Mesenteric fat pad (tissue), 1 donor: ENCODE measurements at regions not wholly inside any gene's neighbourhood (a gene's known extent, or its start where the extent isn't known, plus 50 kb on each side); places are given as distances from the start of the nearest gene placed in this dataset.

ENCODE experiments used
- DNase-seq: peaks from one replicate; pipeline ENCODE4 v3.0.0-alpha.2; 2020; ENCODE audit warnings: low spot score
- donor health status: DM: yes; HTN: yes; CAD: no.

DNA sequence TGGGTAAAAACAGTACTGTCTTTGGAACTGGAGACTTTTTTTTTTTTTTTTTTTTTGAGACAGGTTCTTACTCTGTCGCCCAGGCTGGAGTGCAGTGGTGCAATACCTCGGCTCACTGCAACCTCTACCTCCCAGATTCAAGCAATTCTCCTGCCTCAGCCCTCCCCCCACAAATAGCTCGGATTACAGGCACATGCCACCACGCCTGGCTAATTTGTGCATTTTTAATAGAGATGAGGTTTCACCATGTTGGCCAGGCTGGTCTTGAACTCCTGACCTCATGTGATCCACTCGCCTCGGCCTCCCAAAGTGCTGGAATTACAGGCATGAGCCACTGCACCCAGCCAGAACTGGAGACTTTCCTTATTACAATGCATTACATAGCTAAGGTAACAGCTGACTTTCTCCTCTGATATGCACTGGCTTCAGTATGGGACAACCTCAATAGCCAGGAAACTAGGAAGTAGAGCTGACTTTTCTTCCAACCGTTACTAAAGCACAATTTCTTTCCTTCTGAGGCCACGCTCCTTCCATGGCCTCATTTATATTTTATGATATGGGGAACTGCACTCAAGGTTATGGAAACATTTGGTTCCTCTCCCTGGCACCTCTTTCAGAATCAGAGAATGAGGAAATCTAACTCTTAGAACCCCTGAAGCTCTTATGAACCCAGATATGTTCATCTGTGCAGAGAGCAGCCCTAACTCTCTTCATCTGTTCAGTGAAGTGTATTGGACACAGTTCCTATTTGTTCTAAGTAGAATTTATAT lies 53.5 kb upstream of the FAM9B start:
- DNase-seq: no peak

GRCh38 chrX:9088896-9089295 lies 55.0 kb upstream of the FAM9B start:
- DNase-seq: no peak

- DNase-seq: no peak
Measured at GRCh38 chrX:9090766-9091165, 56.8 kb upstream of the FAM9B start.

DNA sequence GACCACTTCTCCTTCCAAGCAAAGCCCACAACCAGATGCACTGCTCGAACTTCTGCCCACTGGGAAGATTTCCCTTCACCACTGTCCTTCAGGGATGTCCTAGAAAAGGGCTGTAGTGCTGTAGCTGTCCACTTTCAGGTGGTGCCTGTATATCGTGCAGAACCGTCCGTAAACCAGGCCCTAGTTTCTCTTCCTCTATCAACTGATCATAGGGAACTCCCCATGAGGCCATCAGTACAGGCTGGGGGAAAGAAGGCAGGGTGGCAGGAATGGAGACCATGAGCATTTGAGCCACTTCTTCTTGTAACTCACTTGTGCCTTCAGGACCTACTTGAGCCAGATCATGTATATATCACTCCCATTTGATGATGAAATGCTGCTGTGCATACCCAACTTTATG lies 57.3 kb upstream of the FAM9B start:
- DNase-seq: no peak

GRCh38 chrX:9102956-9103355 lies 69.0 kb upstream of the FAM9B start:
- DNase-seq: no peak

GRCh38 chrX:9108054-9108453 lies 74.1 kb upstream of the FAM9B start:
- no peak for DNase-seq

- no peak for DNase-seq
Measured at GRCh38 chrX:9110808-9111207, 76.9 kb upstream of the FAM9B start.

DNA sequence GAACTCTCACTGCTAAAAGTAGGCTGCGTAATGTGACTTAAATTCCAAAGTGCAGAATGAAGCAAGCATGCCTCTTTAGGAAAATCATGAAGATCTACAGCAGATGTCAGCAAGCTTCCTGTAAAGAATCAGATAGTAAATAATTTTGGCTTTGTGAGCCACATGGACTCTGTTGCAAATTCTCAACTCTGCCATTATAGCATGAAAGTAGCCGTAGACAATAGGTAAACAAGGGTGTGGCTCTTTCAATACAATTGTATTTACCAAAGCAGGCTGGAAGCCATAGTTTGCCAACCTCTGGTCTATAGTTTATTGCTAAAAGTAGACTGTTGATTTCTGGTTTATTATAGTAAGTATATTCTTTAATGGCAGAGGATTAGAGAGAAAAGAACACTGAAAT lies 80.3 kb upstream of the FAM9B start:
- DNase-seq: no peak

GRCh38 chrX:9117851-9118250 lies 83.9 kb upstream of the FAM9B start:
- DNase-seq: no peak

- DNase-seq: no peak
Measured at GRCh38 chrX:9122519-9123245, 88.8 kb upstream of the FAM9B start.

- no peak for DNase-seq
Measured at GRCh38 chrX:9127986-9128385, 94.1 kb upstream of the FAM9B start.

- no peak for DNase-seq
Measured at GRCh38 chrX:9130031-9130430, 96.1 kb upstream of the FAM9B start.

DNA sequence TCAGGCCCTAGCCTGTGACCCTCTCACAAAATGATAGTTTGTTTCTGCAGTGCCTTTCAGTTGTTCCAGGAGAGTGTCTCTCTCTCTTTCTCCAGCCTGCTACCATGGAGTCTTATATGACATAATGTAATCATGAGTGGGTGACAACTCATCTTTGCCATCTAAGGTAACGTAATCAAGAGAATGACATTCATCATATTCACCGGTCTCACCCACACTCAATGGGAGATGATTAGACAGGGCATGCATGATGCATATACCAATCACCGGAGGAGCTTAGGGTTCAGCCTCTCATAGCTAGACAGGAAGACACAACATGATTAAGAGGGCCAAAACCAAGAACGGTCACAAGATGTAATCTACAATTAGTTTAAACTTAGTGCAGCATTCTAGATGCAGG lies 97.1 kb upstream of the FAM9B start:
- no peak for DNase-seq

- no peak for DNase-seq
Measured at GRCh38 chrX:9132036-9132638, 98.2 kb upstream of the FAM9B start.

- DNase-seq: no peak
Measured at GRCh38 chrX:9133426-9133825, 99.5 kb upstream of the FAM9B start.

- no peak for DNase-seq
Measured at GRCh38 chrX:9134366-9134765, 100.4 kb upstream of the FAM9B start.

- DNase-seq: no peak
Measured at GRCh38 chrX:9135901-9136510, 102.1 kb upstream of the FAM9B start.

GRCh38 chrX:9137152-9137551 lies 103.2 kb upstream of the FAM9B start:
- no peak for DNase-seq

DNA sequence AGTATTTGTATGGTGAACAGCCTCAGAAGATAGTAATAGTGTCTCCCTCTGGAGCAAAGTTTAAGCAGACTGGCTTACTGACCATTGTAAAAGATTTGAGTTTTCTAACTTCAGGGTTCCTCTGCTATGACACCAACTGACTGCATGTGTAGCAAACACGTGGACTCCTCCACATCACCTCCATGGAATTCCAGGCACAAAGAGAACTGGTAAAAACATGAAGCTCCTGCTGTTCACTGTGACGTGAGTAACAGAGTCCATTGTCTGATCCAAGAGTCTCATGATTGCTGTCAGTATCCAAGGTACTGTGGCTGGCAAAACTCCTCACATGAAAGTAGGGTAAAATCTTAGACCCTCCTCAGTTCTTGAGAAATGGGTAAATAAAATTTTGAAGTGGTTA lies 107.6 kb upstream of the FAM9B start:
- no peak for DNase-seq

DNA sequence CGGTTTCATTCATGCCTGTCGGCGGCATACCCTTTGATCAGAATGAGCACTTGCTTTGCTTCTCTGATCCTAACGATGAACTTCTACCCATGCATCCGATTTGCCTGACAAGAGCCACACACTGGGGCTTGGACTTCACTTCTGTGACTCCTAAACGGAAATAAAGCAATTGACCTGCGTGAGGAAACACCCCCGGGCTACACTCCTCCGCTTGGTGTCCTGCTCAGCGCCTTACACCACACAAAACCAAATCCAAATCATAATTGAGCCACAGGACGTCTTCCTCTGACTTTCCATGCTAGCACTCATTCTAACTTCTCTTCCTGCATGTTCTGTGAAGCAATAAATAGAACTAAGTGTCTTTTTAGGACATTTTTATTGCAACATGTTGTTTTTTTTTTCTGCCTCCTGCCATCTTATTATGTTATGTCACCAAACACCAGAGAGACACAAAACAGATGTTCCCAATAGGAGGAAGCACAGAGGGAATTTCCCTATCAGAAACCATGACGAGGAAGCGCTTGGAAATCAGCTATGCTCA lies 110.8 kb upstream of the FAM9B start:
- no peak for DNase-seq

DNA sequence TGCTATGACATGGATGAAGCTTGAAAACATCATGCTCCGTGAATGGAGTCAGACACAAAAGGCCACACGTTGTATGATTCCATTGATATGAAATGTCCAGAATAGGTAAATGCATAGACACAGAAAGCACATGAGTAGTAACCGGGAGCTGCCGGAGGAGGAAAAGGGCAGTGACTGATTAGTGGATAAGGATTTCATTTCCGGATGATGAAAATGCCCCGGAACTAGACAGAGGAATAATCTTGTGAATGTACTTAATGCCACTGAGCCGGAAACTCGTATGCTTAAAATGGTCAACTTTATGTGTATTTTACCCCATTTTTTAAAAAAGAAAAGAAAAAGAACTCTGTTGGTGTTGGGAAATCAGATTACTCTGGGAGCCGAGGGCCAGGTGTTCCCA lies 112.7 kb upstream of the FAM9B start:
- no peak for DNase-seq

DNA sequence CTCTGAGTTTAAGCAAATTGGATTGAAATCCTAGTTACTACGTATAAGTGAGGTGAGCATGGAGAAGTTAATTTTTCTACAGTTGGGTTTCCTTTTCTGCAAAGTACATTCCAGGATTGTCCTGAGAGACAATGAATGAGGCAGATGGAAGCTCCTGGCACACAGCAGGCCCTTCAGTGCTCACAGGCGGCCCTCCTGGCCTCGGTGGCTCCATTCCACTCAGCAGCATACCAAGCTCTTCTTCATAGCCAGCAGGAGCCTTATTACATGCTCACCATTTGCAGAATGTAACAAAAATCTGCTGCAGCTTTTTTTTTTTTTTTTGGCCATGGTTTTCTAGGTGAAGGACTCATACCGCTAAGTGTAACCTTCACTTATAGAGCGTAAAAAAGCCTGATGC lies 113.2 kb upstream of the FAM9B start:
- no peak for DNase-seq
